Mesothelial cell of epicardium (in vitro differentiated cells): ENCODE measurements at regions not wholly inside any gene's neighbourhood (a gene's known extent, or its start where the extent isn't known, plus 50 kb on each side); places are given as distances from the start of the nearest gene placed in this dataset.
"Not testable (repeated sequence)": the region's sequence is repeated elsewhere in the genome, so short reads cannot be mapped to it uniquely, and the experiment has no call there.

Experiments
- DNase-seq, 2 experiments: peaks; one replicate each; pipeline ENCODE4 v3.0.0; 2021; ENCODE audit warnings: low spot score in 2 of 2; ENCODE audit not compliant: unreplicated experiment in 2 of 2
- H3K27ac Mint-ChIP-seq: 2 replicates; pipeline ENCODE4 v1.8.0; 2021; ENCODE audit warnings: mixed read lengths
- H3K27me3 Mint-ChIP-seq: 2 replicates; pipeline ENCODE4 v1.8.0; 2021; ENCODE audit warnings: low read depth, mixed read lengths
- H3K36me3 Mint-ChIP-seq: 2 replicates; pipeline ENCODE4 v1.8.0; 2021; ENCODE audit warnings: mixed read lengths
- H3K4me1 Mint-ChIP-seq: 2 replicates; pipeline ENCODE4 v1.8.0; 2021; ENCODE audit warnings: mixed read lengths
- H3K4me3 Mint-ChIP-seq: 2 replicates; pipeline ENCODE4 v1.8.0; 2021; ENCODE audit warnings: mild to moderate bottlenecking, moderate library complexity, mixed read lengths
- H3K9me3 Mint-ChIP-seq: 2 replicates; pipeline ENCODE4 v1.8.0; 2021; ENCODE audit warnings: mixed read lengths
- TF ChIP-seq, protein P1 (sequence below): fragments of 200-600 bp; sonication (generic); IDR thresholded peaks from one replicate; pipeline ENCODE4 v1.5.0; 2021; ENCODE audit warnings: antibody characterized with exemption; ENCODE audit not compliant: unreplicated experiment

DNA sequence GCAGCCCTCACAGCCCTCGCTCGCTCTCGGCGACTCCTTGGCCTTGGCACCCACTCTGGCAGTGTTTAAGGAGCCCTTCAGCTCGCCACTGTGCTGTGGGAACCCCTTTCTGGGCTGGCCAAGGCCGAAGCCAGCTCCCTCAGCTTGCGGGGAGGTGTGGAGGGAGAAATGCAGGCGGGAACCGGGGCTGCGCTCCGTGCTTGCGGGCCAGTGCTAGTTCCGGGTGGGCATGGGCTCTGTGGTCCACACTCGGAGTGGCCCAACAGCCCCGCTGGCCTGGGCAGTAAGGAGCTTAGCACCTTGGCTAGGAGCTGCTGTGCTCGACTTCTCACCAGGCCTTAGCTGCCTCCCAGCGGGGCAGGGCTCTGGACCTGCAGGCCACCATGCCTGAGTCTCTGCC is 192.6 kb downstream of the COX18 start:
- no peaks in the 10 kb centered on the region for H3K27me3 Mint-ChIP-seq

DNA sequence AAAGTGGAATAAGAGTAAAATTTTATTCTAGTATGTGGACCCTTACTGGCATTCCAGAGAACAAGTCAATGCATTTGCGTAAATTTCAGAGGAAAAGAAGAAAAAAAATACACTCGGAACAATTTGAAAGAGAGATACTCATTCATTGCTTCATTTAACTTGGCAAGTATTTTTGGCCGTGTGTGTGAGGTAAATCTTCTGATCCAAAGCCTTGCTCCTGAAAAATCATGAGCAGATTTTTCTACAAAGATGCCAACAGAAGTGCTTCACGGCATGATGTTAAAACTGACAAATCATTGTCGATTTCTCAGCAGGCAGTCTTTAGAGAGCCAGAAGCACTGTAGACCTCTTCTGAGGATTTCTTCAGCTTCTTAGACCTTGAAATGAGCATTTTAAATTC is 194.0 kb downstream of the COX18 start:
- H3K9me3 Mint-ChIP-seq = peaks cover 11% of the 10 kb centered on the region
- DNase-seq = no peak
- H3K27ac Mint-ChIP-seq = no peak overlapping the region
- H3K4me1 Mint-ChIP-seq = no peaks in the 10 kb centered on the region
- no peaks in the 10 kb centered on the region for H3K27me3 Mint-ChIP-seq
- TF ChIP-seq, protein P1, sequence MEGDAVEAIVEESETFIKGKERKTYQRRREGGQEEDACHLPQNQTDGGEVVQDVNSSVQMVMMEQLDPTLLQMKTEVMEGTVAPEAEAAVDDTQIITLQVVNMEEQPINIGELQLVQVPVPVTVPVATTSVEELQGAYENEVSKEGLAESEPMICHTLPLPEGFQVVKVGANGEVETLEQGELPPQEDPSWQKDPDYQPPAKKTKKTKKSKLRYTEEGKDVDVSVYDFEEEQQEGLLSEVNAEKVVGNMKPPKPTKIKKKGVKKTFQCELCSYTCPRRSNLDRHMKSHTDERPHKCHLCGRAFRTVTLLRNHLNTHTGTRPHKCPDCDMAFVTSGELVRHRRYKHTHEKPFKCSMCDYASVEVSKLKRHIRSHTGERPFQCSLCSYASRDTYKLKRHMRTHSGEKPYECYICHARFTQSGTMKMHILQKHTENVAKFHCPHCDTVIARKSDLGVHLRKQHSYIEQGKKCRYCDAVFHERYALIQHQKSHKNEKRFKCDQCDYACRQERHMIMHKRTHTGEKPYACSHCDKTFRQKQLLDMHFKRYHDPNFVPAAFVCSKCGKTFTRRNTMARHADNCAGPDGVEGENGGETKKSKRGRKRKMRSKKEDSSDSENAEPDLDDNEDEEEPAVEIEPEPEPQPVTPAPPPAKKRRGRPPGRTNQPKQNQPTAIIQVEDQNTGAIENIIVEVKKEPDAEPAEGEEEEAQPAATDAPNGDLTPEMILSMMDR = no peak
- H3K36me3 Mint-ChIP-seq = no peaks in the 10 kb centered on the region
- no peak overlapping the region for H3K4me3 Mint-ChIP-seq

More for the DNA sequence above, 192.6 kb downstream of the COX18 start:
- H3K4me3 Mint-ChIP-seq = no peak overlapping the region
- H3K36me3 Mint-ChIP-seq = no peaks in the 10 kb centered on the region
- TF ChIP-seq, protein P1 = no peak
- H3K27ac Mint-ChIP-seq = no peak overlapping the region
- peaks cover 10% of the 10 kb centered on the region for H3K9me3 Mint-ChIP-seq
- no peaks in the 10 kb centered on the region for H3K4me1 Mint-ChIP-seq
- DNase-seq = no peak

DNA sequence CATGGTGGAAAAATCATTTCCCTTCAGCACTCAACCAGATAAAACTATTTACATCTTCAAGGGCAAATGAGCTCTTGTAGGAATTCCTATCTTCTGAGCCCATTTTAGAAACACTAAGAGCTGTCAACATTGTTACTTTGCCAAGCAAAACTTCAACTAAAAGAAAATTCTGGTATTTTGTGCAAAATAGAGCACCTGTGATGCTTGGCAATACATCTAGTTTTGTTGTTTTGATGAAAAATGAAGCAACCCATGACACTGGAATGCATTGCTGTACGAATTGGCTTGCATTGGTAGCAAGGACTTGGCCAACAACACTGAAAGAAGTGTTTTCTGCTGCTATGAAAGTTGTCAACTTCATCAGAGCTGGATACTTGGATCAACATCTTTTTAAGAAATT is 194.4 kb downstream of the COX18 start:
- Mint-ChIP-seq H3K4me1 (no peaks in the 10 kb centered on the region), H3K36me3 (no peaks in the 10 kb centered on the region), H3K4me3 (no peak overlapping the region), H3K9me3 (peaks cover 13% of the 10 kb centered on the region), H3K27ac (no peak overlapping the region), H3K27me3 (no peaks in the 10 kb centered on the region)
- TF ChIP-seq, protein P1 = no peak
- no peak for DNase-seq

DNA sequence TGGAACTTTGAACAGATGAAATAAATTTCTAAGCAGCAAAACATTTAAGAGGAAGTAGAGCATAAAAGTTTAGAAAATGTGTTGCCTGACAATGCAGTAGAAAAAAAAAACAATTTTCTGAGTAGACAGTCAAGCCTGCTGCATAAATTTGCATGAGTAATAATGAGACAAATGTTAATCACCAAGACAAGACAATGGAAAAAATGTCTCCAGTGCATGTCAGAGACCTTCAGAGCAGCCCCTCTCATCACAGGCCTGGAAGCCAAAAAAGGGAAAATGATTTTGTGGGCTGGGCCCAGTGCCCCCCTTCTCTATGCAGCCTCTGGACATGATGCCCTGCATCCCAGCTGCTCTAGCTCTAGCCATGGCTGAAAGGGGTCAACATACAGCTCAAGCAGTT is 204.6 kb downstream of the COX18 start:
- H3K27ac Mint-ChIP-seq = no peak overlapping the region
- H3K36me3 Mint-ChIP-seq = no peaks in the 10 kb centered on the region
- TF ChIP-seq, protein P1 = no peak
- no peaks in the 10 kb centered on the region for H3K4me1 Mint-ChIP-seq
- H3K9me3 Mint-ChIP-seq = peaks cover 18% of the 10 kb centered on the region
- no peak overlapping the region for H3K4me3 Mint-ChIP-seq
- no peaks in the 10 kb centered on the region for H3K27me3 Mint-ChIP-seq
- DNase-seq = no peak

DNA sequence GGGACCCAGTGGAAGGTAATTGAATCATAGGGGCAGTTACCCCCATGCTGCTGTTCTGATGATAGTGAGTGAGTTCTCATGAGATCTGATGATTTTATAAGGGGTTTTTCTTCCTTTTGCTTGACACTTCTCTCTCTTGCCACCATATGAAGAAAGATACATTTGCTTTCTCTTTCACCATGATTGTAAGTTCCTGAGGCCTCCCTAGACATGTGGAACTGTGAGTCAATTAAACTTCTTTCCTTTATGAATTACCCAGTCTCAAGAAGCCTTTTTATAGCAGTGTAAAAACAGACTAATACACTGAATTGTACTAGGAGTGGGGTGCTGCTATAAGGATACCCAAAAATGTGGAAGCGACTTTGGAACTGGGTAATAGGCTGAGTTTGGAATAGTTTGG is 205.2 kb downstream of the COX18 start:
- not testable (repeated sequence) for DNase-seq, H3K27ac Mint-ChIP-seq, H3K4me3 Mint-ChIP-seq, H3K36me3 Mint-ChIP-seq, H3K27me3 Mint-ChIP-seq, H3K4me1 Mint-ChIP-seq
- peaks cover 16% of the 10 kb centered on the region for H3K9me3 Mint-ChIP-seq

DNA sequence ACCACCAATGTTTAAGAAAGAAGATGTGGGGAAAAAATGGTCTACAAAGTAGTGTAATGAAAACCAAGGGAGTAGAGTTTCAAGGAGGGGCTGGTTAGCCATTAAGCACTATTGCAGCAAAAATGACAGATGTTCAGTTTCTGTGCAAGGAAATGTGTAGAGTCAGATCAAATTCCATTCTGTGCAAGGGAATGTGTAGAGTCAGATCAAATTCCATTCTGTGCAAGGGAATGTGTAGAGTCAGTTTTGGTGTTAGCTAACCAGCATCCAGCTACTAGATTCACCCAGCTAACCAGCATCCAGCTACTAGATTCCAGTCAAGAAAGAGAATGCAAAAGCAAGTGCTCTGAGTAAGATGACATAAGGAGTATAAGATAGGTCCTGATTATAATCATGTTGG is 208.8 kb downstream of the COX18 start:
- Mint-ChIP-seq H3K4me3 (no peak overlapping the region), H3K4me1 (no peaks in the 10 kb centered on the region), H3K27ac (no peak overlapping the region), H3K27me3 (no peaks in the 10 kb centered on the region), H3K36me3 (no peaks in the 10 kb centered on the region), H3K9me3 (peaks cover 3% of the 10 kb centered on the region)
- TF ChIP-seq, protein P1 = no peak
- no peak for DNase-seq
